Inferior parietal cortex (tissue), 1 donor: ENCODE measurements at regions not wholly inside any gene's neighbourhood (a gene's known extent, or its start where the extent isn't known, plus 50 kb on each side); places are given as distances from the start of the nearest gene placed in this dataset.

ENCODE experiments used
- DNase-seq: peaks from one replicate; pipeline ENCODE4 v3.0.0-alpha.2; 2016; ENCODE audit errors: extremely low spot score

DNA sequence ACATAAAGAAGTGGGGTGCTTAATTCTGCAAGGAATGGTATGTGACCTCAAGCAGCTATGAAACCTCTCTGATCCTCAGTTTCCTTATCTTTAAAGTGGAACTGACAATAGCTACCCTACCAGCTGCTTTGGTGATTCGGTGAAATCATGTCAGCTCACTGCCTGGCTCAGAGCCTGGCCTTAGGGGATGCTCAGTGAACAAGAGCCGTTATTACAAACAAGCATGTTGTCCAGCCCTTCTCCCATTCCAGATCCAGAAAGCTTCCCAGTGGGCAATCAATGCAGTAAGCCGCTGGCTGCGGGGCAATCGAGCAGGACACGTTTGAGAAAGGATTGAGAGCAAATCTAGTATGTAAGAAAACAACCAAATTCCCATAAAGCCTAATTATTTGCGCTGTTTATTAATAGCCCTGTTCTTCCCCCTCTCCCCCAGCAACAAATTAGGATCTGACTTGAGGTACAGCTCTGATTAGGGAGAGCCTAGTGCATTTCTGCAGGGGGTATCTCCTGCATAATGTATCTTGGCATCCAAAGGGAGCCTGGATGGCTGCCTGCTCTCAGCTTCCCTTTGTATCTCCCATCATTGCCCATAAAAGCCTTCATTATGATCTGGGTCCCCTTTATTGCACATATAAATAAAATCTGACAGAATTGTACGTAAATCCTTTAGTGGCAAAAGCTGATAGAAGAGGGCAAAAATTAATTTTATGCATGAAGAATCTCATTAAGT lies 371.4 kb downstream of the TMEM232 start:
- peak; percentile 36 for DNase-seq

DNA sequence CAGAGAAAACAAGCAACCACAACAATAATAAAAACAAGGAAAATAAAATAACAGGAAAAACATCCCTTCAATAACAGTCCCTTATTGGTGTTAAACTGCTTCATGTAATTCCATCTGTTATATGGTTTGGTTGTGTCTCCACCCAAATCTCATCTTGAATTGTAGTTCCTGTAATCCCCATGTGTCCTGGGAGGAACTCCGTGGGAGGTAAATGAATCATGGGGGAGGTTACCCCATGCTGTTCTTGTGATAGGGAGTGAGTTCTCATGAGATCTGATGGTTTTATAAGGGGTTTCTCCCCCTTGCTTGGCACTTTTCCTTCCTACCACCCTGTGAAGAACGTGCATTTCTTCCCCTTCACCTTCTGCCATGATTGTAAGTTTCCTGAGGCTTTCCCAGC lies 369.8 kb downstream of the TMEM232 start:
- DNase-seq, result no peak

DNA sequence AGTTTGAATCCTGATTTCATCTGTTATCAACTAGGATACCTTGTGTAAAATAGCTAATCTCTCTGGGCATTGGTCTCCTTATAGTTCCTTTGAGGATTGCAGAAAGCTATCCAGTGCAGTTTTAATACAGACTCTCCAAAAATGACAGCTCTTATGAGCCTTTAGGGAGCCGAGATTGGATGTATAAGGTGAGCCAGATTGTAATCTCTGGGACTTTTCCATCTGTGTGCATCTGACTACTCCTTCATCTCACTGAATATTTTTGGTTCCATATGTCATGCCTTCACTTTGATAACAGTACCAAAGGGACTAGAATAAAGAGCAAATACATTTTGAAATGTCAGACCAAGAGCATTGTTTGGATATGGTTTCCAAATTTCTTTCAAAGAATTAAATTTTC lies 367.2 kb downstream of the TMEM232 start:
- peak; percentile 17 for DNase-seq

- DNase-seq, result no peak
These were observed 365.0 kb downstream of the TMEM232 start for GRCh38 chr5:110361471-110361870.

DNA sequence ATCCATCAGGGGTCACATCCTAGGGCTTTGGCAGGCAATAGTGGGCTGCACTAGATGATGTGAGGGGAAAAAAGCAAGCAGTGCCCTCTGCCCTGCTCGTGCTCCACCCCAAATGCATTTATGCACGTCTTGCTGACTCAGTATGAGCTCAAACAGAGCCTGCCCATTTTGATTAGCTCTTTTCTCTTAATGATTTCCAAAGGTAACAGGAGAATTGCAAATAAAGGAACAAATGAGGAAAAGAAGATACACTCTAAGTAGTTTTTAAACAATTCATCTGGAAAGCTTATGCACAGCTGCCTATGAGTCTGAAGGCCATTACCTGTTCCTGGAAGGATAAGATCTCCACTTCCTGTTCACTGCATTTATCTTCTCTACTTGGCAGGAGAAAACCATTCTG lies 364.2 kb downstream of the TMEM232 start:
- DNase-seq, result no peak

- DNase-seq, result no peak
These were observed 359.8 kb downstream of the TMEM232 start for GRCh38 chr5:110366716-110367115.
